ENCODE measurements at regions not wholly inside any gene's neighbourhood (a gene's known extent, or its start where the extent isn't known, plus 50 kb on each side); places are given as distances from the start of the nearest gene placed in this dataset.

GRCh38 chr2:13009027-13009642, 292.4 kb downstream of the TRIB2 start:
- TF ChIP-seq CTCF (IDR thresholded peaks at IDR 0.05) (no peak), POLR2AphosphoS5 (IDR thresholded peaks at IDR 0.05; ENCODE audit: low read depth, low read length) (no peak), TCF7L2 (IDR thresholded peaks at IDR 0.05; ENCODE audit: low read depth, low read length) (no peak)

Measured in Panc1 (cell line).